ENCODE measurements at regions not wholly inside any gene's neighbourhood (a gene's known extent, or its start where the extent isn't known, plus 50 kb on each side); places are given as distances from the start of the nearest gene placed in this dataset.

DNA sequence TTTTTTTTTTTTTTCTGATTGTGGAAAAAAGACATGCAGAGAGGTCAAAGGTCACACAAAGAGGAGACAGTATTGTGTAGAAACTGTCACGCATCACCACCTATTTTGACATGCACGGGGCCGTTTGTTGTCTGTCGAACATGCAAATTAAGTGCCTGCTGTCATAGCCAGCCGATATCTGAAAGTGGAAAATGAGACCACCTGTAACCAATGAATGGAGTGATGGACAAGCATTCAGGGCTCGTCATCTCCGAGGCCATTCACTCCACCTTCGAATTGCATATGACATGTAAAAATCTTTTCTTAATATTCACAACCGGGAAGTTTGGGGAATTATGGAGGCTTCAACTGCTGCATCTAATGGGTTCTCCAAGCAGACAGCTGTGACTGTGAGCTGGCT, 512.2 kb upstream of the ADAMTS16 start:
- Histone ChIP-seq H3K4me3 (ENCODE audit: low read length) (no peak overlapping the region), H3K27me3 (ENCODE audit: control insufficient read depth, insufficient read depth, low read length) (no peaks in the 10 kb centered on the region), H3K27ac (ENCODE audit: low read length) (no peak overlapping the region), H3K9me3 (ENCODE audit: control insufficient read depth, insufficient read depth, low read length) (no peaks in the 10 kb centered on the region), H3K4me1 (ENCODE audit: control insufficient read depth, insufficient read depth, low read length) (no peaks in the 10 kb centered on the region), H3K36me3 (ENCODE audit: control insufficient read depth, insufficient read depth, low read length) (no peaks in the 10 kb centered on the region)
- DNase-seq (ENCODE audit: low read depth, low spot score) = no peak
- WGBS (ENCODE audit: insufficient coverage, insufficient read length) = no CpG with 5 or more reads among the region's 9 CpGs

GRCh38 chr5:4628645-4629385, 511.3 kb upstream of the ADAMTS16 start:
- no CpG with 5 or more reads among the region's 14 CpGs for WGBS (ENCODE audit: insufficient coverage, insufficient read length)
- Histone ChIP-seq H3K4me1 (ENCODE audit: control insufficient read depth, insufficient read depth, low read length) (no peaks in the 10 kb centered on the region), H3K36me3 (ENCODE audit: control insufficient read depth, insufficient read depth, low read length) (no peaks in the 10 kb centered on the region), H3K9me3 (ENCODE audit: control insufficient read depth, insufficient read depth, low read length) (no peaks in the 10 kb centered on the region), H3K27me3 (ENCODE audit: control insufficient read depth, insufficient read depth, low read length) (no peaks in the 10 kb centered on the region), H3K4me3 (ENCODE audit: low read length) (no peak overlapping the region), H3K27ac (ENCODE audit: low read length) (no peak overlapping the region)
- no peak for DNase-seq (ENCODE audit: low read depth, low spot score)

DNA sequence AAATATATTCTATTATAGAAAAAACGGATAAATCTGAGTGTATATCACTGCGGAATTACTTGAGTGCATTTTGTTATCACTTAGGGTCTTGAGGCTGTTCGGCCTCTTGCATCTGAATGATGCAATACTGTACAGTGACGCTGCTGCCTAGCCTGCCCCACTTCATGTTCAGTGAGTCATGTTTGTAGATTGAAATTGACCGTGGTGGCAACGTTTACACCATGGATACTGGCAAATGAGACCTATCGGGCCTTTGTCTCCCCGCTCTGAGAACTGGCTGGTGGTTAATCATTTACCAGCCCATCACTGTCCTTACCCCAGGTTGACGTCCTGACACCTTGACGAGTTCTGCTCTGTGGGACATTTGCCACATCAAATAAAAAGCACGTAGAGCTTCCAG, 510.1 kb upstream of the ADAMTS16 start:
- H3K4me3 ChIP-seq (ENCODE audit: low read length) = no peak overlapping the region
- no CpG with 5 or more reads among the region's 11 CpGs for WGBS (ENCODE audit: insufficient coverage, insufficient read length)
- no peaks in the 10 kb centered on the region for H3K4me1 ChIP-seq (ENCODE audit: control insufficient read depth, insufficient read depth, low read length)
- DNase-seq (ENCODE audit: low read depth, low spot score) = no peak
- no peaks in the 10 kb centered on the region for H3K36me3 ChIP-seq (ENCODE audit: control insufficient read depth, insufficient read depth, low read length)
- H3K9me3 ChIP-seq (ENCODE audit: control insufficient read depth, insufficient read depth, low read length) = no peaks in the 10 kb centered on the region
- H3K27ac ChIP-seq (ENCODE audit: low read length) = no peak overlapping the region
- H3K27me3 ChIP-seq (ENCODE audit: control insufficient read depth, insufficient read depth, low read length) = no peaks in the 10 kb centered on the region

GRCh38 chr5:4634342-4634741, 505.8 kb upstream of the ADAMTS16 start:
- no peak for DNase-seq (ENCODE audit: low read depth, low spot score)
- Histone ChIP-seq H3K4me1 (ENCODE audit: control insufficient read depth, insufficient read depth, low read length) (no peaks in the 10 kb centered on the region; the same call in 1 of the 2 replicates), H3K36me3 (ENCODE audit: control insufficient read depth, insufficient read depth, low read length) (no peaks in the 10 kb centered on the region), H3K9me3 (ENCODE audit: control insufficient read depth, insufficient read depth, low read length) (no peaks in the 10 kb centered on the region), H3K27ac (ENCODE audit: low read length) (no peak overlapping the region), H3K27me3 (ENCODE audit: control insufficient read depth, insufficient read depth, low read length) (no peaks in the 10 kb centered on the region), H3K4me3 (ENCODE audit: low read length) (no peak overlapping the region)
- WGBS (ENCODE audit: insufficient coverage, insufficient read length) = no CpG with 5 or more reads among the region's 2 CpGs

DNA sequence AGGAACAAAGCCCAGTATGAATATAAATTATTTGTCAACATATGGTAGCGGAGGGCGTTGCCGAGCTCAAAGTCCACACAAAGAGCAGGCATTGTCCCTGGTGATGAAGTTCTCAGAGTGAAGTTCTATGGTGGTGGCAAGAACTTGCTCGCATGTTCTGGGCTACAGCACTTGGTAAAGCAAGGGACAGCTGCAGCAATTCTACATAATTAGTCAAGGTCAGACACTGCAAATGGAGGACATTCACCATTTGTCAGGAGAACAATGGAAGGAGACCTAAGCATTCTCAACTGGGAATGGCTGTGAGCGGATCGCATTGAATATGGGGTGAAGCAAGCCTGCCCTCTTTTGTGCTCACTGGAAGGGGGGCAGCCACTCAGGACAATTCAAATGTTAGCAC, 503.8 kb upstream of the ADAMTS16 start:
- DNase-seq (ENCODE audit: low read depth, low spot score) = no peak
- Histone ChIP-seq H3K4me1 (ENCODE audit: control insufficient read depth, insufficient read depth, low read length) (no peaks in the 10 kb centered on the region; the same call in 1 of the 2 replicates), H3K36me3 (ENCODE audit: control insufficient read depth, insufficient read depth, low read length) (no peaks in the 10 kb centered on the region), H3K27me3 (ENCODE audit: control insufficient read depth, insufficient read depth, low read length) (no peaks in the 10 kb centered on the region), H3K4me3 (ENCODE audit: low read length) (no peak overlapping the region), H3K9me3 (ENCODE audit: control insufficient read depth, insufficient read depth, low read length) (no peaks in the 10 kb centered on the region), H3K27ac (ENCODE audit: low read length) (no peak overlapping the region)
- WGBS (ENCODE audit: insufficient coverage, insufficient read length) = no CpG with 5 or more reads among the region's 6 CpGs

GRCh38 chr5:4639946-4640345, 500.2 kb upstream of the ADAMTS16 start:
- Histone ChIP-seq H3K27ac (ENCODE audit: low read length) (no peak overlapping the region), H3K27me3 (ENCODE audit: control insufficient read depth, insufficient read depth, low read length) (no peaks in the 10 kb centered on the region), H3K36me3 (ENCODE audit: control insufficient read depth, insufficient read depth, low read length) (no peaks in the 10 kb centered on the region), H3K4me3 (ENCODE audit: low read length) (no peak overlapping the region), H3K4me1 (ENCODE audit: control insufficient read depth, insufficient read depth, low read length) (no peaks in the 10 kb centered on the region; the same call in 1 of the 2 replicates), H3K9me3 (ENCODE audit: control insufficient read depth, insufficient read depth, low read length) (no peaks in the 10 kb centered on the region)
- WGBS (ENCODE audit: insufficient coverage, insufficient read length) = no CpG with 5 or more reads among the region's 11 CpGs
- no peak for DNase-seq (ENCODE audit: low read depth, low spot score)

DNA sequence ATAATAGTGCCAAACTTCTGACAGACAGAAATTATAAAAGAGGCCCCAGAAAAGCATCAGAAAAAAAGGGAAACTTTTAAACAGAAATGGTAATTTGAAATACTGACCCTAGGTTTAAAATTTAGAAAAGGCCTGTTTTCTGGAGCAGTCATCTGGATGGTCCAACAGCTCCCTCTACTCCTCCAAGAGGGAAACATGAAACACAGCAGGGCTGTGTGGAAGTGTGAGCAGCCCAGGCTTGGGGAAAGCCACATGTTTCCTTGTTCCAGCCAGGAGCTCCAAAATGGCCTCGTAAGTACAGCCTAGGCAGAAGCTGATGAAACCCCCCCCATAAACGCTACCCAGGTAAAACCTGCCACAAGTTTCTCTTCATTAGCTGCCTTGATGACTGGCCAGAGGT, 499.3 kb upstream of the ADAMTS16 start:
- no peaks in the 10 kb centered on the region for H3K9me3 ChIP-seq (ENCODE audit: control insufficient read depth, insufficient read depth, low read length)
- WGBS (ENCODE audit: insufficient coverage, insufficient read length) = no CpG with 5 or more reads among the region's 2 CpGs
- H3K4me3 ChIP-seq (ENCODE audit: low read length) = no peak overlapping the region
- H3K4me1 ChIP-seq (ENCODE audit: control insufficient read depth, insufficient read depth, low read length) = no peaks in the 10 kb centered on the region; the same call in 1 of the 2 replicates
- no peaks in the 10 kb centered on the region for H3K27me3 ChIP-seq (ENCODE audit: control insufficient read depth, insufficient read depth, low read length)
- H3K27ac ChIP-seq (ENCODE audit: low read length) = no peak overlapping the region
- peak; percentile 35 for DNase-seq (ENCODE audit: low read depth, low spot score)
- no peaks in the 10 kb centered on the region for H3K36me3 ChIP-seq (ENCODE audit: control insufficient read depth, insufficient read depth, low read length)

GRCh38 chr5:4642525-4642924, 497.6 kb upstream of the ADAMTS16 start:
- Histone ChIP-seq H3K27me3 (ENCODE audit: control insufficient read depth, insufficient read depth, low read length) (no peaks in the 10 kb centered on the region), H3K36me3 (ENCODE audit: control insufficient read depth, insufficient read depth, low read length) (no peaks in the 10 kb centered on the region), H3K4me1 (ENCODE audit: control insufficient read depth, insufficient read depth, low read length) (no peaks in the 10 kb centered on the region), H3K4me3 (ENCODE audit: low read length) (no peak overlapping the region), H3K9me3 (ENCODE audit: control insufficient read depth, insufficient read depth, low read length) (no peaks in the 10 kb centered on the region), H3K27ac (ENCODE audit: low read length) (no peak overlapping the region)
- no CpG with 5 or more reads among the region's 1 CpG for WGBS (ENCODE audit: insufficient coverage, insufficient read length)
- DNase-seq (ENCODE audit: low read depth, low spot score) = no peak

DNA sequence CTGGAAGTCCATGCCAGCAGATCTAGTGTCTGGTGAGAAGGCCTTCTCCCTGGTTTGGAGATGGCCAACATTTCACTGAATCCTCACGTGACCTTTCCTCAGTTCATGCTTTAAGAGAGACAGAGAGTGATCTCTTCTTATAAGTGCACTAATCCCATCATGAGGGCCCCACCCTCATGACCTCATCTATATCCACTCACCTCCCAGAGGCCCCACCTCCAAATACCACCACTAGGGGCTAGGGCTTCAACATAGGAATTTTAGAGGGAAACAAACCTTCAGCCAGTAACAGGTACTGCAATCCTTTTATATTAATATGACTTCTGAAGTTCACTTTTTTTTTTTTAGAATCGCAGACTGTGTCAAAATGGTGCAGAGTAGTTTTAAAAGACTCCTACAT, 496.9 kb upstream of the ADAMTS16 start:
- DNase-seq (ENCODE audit: low read depth, low spot score) = no peak
- Histone ChIP-seq H3K36me3 (ENCODE audit: control insufficient read depth, insufficient read depth, low read length) (no peaks in the 10 kb centered on the region), H3K9me3 (ENCODE audit: control insufficient read depth, insufficient read depth, low read length) (no peaks in the 10 kb centered on the region), H3K27ac (ENCODE audit: low read length) (no peak overlapping the region), H3K27me3 (ENCODE audit: control insufficient read depth, insufficient read depth, low read length) (no peaks in the 10 kb centered on the region), H3K4me1 (ENCODE audit: control insufficient read depth, insufficient read depth, low read length) (no peaks in the 10 kb centered on the region), H3K4me3 (ENCODE audit: low read length) (no peak overlapping the region)
- WGBS (ENCODE audit: insufficient coverage, insufficient read length) = no CpG with 5 or more reads among the region's 2 CpGs

- Histone ChIP-seq H3K4me1 (ENCODE audit: control insufficient read depth, insufficient read depth, low read length) (no peaks in the 10 kb centered on the region), H3K27ac (ENCODE audit: low read length) (no peak overlapping the region), H3K27me3 (ENCODE audit: control insufficient read depth, insufficient read depth, low read length) (no peaks in the 10 kb centered on the region), H3K36me3 (ENCODE audit: control insufficient read depth, insufficient read depth, low read length) (no peaks in the 10 kb centered on the region), H3K4me3 (ENCODE audit: low read length) (no peak overlapping the region), H3K9me3 (ENCODE audit: control insufficient read depth, insufficient read depth, low read length) (no peaks in the 10 kb centered on the region)
- no peak for DNase-seq (ENCODE audit: low read depth, low spot score)
- no CpG with 5 or more reads among the region's 17 CpGs for WGBS (ENCODE audit: insufficient coverage, insufficient read length)
These were observed 496.2 kb upstream of the ADAMTS16 start for GRCh38 chr5:4643960-4644359.

DNA sequence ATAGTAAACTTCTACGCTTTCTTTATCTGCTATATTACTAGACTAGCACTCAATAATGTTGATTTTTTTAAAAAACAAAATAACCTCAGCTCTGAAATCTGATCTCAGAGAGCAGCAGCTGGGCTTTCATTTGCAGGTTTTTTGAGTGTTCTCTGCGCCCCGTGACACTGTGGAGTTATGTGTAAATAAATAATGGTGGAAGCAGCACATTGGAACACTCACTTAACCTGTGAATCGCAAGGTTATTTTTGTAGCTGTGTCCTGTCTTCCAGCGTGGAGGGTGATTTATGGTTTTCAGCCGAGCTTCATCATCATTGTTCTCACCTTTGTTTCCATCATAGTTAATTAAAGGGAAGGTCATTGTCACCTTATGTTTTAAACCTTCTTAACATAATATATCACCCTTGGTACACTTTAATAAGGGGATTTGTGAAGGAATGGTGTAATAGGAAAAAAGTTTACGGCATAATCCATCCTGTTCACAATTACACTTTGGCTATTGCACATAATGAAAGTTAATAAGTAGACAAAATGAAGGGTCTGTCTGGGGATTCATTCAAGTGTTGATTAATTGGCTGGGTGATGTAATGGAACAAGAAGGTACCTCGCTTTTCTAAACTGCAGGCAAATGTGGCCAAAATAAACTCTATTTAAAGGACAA, 493.3 kb upstream of the ADAMTS16 start:
- Histone ChIP-seq H3K9me3 (ENCODE audit: control insufficient read depth, insufficient read depth, low read length) (no peaks in the 10 kb centered on the region), H3K36me3 (ENCODE audit: control insufficient read depth, insufficient read depth, low read length) (no peaks in the 10 kb centered on the region), H3K4me3 (ENCODE audit: low read length) (no peak overlapping the region), H3K27me3 (ENCODE audit: control insufficient read depth, insufficient read depth, low read length) (no peaks in the 10 kb centered on the region), H3K4me1 (ENCODE audit: control insufficient read depth, insufficient read depth, low read length) (no peaks in the 10 kb centered on the region), H3K27ac (ENCODE audit: low read length) (no peak overlapping the region)
- no CpG with 5 or more reads among the region's 8 CpGs for WGBS (ENCODE audit: insufficient coverage, insufficient read length)
- no peak for DNase-seq (ENCODE audit: low read depth, low spot score)

Measured in iPS DF 6.9 (cell line).